Stomach smooth muscle (tissue), 2 donors: ENCODE measurements at regions not wholly inside any gene's neighbourhood (a gene's known extent, or its start where the extent isn't known, plus 50 kb on each side); places are given as distances from the start of the nearest gene placed in this dataset.

Source experiments
- H3K27ac ChIP-seq: one replicate; pipeline ENCODE4 v1.7.0; 2013; ENCODE audit warnings: mild to moderate bottlenecking, low read length, inconsistent platforms
- H3K27me3 ChIP-seq, 2 donors: one replicate each; pipeline ENCODE4 v1.7.0; 2013; ENCODE audit warnings: low read length in 2 of 2; ENCODE audit not compliant: insufficient read depth in 2 of 2, control insufficient read depth in 1 of 2
- H3K36me3 ChIP-seq, 2 donors: one replicate each; pipeline ENCODE4 v1.7.0; 2013; ENCODE audit warnings: low read length in 2 of 2; ENCODE audit not compliant: control insufficient read depth in 2 of 2, insufficient read depth in 2 of 2
- H3K4me1 ChIP-seq: one replicate; pipeline ENCODE4 v1.7.0; 2013; ENCODE audit warnings: low read length; ENCODE audit not compliant: control insufficient read depth, insufficient read depth
- H3K4me3 ChIP-seq, 2 donors: one replicate each; pipeline ENCODE4 v1.7.0; 2013; ENCODE audit warnings: low read length in 2 of 2
- H3K9ac ChIP-seq, 2 donors: one replicate each; pipeline ENCODE4 v1.7.0; 2013; ENCODE audit warnings: low read length in 2 of 2, mild to moderate bottlenecking in 1 of 2
- H3K9me3 ChIP-seq, 2 donors: one replicate each; pipeline ENCODE4 v1.7.0; 2013; ENCODE audit warnings: low read length in 2 of 2; ENCODE audit not compliant: control insufficient read depth in 2 of 2
- donor health status: healthy.
- donor health status: Pancreatic carcinoma.

DNA sequence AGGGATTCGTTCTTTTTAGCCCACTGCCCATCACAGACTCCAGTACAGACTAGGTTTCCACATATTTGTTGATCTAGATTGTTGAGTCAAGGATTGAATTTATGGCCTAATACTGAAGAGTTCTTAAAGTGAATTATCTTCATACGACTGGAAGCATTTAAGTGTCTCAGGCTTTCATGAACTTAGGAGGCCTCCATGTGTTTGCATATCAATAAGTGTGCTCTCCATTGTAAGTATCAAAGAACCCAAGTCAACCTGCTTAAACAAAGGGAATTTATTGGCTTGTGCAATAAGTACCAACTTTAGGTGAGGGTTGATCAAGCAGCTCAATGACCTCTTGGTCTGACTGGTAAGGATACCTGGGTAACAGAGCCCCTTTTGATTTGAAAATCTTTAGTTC lies 382.1 kb downstream of the PDCD6IP start:
- H3K36me3 ChIP-seq: no peaks in the 10 kb centered on the region

GRCh38 chr3:34183114-34183513 lies 384.7 kb downstream of the PDCD6IP start:
- Histone ChIP-seq H3K4me1 (no peaks in the 10 kb centered on the region), H3K9ac (no peak overlapping the region)

More for the DNA sequence above, 382.1 kb downstream of the PDCD6IP start:
- no peak overlapping the region for H3K4me3 ChIP-seq
- H3K27me3 ChIP-seq: no peaks in the 10 kb centered on the region
- H3K27ac ChIP-seq: no peak overlapping the region
- no peak overlapping the region for H3K9ac ChIP-seq
- no peaks in the 10 kb centered on the region for H3K9me3 ChIP-seq
- H3K4me1 ChIP-seq: no peaks in the 10 kb centered on the region

DNA sequence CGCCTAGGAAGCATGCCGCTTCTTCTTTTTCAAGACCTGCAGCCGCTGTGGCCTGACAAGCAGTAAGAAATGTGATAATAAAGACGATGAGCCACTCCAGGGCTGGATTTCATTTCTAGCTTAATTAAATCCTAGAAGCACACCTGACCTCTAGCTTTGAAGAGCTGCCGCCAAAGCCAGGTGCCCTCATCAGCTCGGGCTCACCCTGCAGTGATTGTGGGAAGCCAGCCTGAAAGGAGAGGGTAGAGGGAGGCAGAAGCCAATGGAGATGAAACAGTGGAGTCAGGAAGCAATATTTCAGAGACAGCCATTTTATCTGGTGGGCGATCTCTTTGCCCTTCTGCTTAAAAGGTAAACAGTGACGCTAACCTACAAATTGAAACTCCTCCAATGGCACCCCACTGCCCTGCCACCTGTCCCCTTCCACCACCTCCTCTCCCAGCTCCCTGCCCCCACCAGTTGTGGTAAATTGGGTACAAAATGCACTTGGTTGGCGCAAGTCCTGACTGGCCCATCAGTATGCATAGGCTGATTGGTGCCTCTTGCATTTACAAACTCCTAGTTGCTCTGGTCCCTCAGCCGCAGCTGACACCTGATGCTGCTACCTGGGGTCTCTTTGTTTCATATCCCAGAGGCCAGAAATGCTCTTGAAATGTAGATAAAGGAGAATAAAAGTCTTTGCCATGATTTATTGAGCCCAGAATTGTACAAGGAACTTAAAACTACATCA lies 385.3 kb downstream of the PDCD6IP start:
- no peaks in the 10 kb centered on the region for H3K27me3 ChIP-seq
- H3K9ac ChIP-seq: no peak overlapping the region
- no peaks in the 10 kb centered on the region for H3K36me3 ChIP-seq
- H3K4me1 ChIP-seq: no peaks in the 10 kb centered on the region
- H3K9me3 ChIP-seq: no peaks in the 10 kb centered on the region
- H3K4me3 ChIP-seq: no peak overlapping the region
- no peak overlapping the region for H3K27ac ChIP-seq

More at GRCh38 chr3:34183114-34183513, 384.7 kb downstream of the PDCD6IP start:
- H3K36me3 ChIP-seq: no peaks in the 10 kb centered on the region
- no peaks in the 10 kb centered on the region for H3K9me3 ChIP-seq
- H3K27me3 ChIP-seq: no peaks in the 10 kb centered on the region
- no peak overlapping the region for H3K27ac ChIP-seq
- no peak overlapping the region for H3K4me3 ChIP-seq

DNA sequence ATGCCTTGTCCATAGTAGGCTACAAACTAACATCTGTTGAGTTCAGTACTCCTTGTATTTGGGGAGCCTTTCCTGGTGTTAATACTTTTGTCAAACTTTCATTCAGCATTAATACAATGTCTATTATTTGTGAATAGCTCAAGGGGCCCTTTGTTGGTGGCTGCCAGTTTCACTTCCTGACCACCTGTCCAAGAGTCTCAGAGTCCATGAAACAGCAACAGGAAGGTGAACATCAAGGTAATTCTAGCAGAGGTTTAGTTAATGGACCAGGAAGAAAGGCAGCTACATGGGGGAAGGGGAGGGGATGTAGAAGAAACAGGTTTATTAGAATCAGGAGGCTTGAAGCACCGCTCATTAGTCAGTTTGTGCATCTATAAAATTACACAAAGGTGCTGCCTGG lies 386.9 kb downstream of the PDCD6IP start:
- Histone ChIP-seq H3K4me3 (no peak overlapping the region), H3K27me3 (no peaks in the 10 kb centered on the region), H3K4me1 (no peaks in the 10 kb centered on the region), H3K27ac (no peak overlapping the region), H3K9ac (no peak overlapping the region), H3K36me3 (no peaks in the 10 kb centered on the region), H3K9me3 (no peaks in the 10 kb centered on the region)

- Histone ChIP-seq H3K36me3 (no peaks in the 10 kb centered on the region), H3K9me3 (no peaks in the 10 kb centered on the region), H3K4me3 (no peak overlapping the region), H3K9ac (no peak overlapping the region), H3K27ac (no peak overlapping the region), H3K27me3 (no peaks in the 10 kb centered on the region), H3K4me1 (no peaks in the 10 kb centered on the region)
Measured at GRCh38 chr3:34189133-34189532, 390.7 kb downstream of the PDCD6IP start.

DNA sequence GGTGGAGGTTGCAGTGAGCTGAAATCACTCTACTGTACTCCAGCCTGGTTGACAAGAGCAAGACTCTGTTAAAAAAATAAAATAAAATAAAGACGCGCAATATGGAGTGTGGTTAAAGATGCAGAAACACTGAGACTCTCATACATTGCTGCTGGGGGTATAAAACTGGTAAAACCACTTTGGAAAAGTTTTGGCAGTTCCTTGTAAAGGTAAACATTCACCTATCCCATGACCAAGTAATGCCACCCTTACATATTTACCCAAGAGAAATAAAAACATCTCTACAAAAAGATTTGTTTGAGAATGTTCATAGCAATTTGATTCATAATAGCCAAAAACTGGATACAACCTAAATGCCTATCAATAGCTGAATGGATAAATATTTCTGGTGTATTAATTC lies 398.5 kb downstream of the PDCD6IP start:
- Histone ChIP-seq H3K36me3 (no peaks in the 10 kb centered on the region), H3K9ac (no peak overlapping the region), H3K27ac (no peak overlapping the region), H3K9me3 (no peaks in the 10 kb centered on the region), H3K27me3 (no peaks in the 10 kb centered on the region), H3K4me3 (no peak overlapping the region), H3K4me1 (no peaks in the 10 kb centered on the region)

DNA sequence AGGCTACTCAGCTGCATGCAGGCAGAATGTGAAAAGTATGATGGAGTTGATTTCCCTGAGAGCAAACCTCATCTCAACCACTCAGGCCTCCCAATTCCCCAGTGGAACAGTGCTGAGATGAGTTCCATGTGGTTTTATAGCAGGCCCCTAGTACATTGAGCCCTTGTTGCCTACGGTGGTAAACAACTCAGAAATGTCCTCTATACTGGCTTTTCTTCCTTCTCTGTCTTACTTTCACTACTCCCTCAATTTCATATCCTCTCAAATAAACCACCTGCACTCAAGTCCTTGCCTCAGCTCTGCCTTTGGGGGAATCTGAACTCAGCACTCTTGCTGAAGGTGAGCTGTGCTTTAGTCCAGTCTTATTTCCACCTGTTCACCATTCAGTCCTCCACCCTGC lies 399.9 kb downstream of the PDCD6IP start:
- Histone ChIP-seq H3K4me1 (no peaks in the 10 kb centered on the region), H3K9ac (no peak overlapping the region)

DNA sequence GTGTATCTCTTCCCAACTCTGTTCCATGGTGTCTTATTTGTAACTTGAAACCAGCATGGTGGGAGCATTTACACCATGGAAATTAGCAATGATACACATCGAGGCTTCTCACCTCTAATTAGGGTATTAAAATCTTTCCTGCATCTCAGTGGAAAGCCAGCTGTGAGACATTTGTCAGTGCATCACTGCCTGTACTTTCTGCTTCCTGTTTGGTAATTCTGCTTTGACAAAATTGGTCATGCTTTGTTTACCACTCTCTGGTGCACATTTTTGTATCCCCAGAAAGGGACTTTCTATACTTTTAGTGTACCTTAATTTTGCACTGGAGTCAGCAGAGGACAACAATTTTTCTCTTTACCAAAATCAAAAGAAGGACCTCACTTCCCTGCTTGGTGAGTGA lies 402.1 kb downstream of the PDCD6IP start:
- no peak overlapping the region for H3K27ac ChIP-seq
- no peaks in the 10 kb centered on the region for H3K9me3 ChIP-seq
- H3K27me3 ChIP-seq: no peaks in the 10 kb centered on the region
- no peak overlapping the region for H3K9ac ChIP-seq
- no peak overlapping the region for H3K4me3 ChIP-seq
- H3K4me1 ChIP-seq: no peaks in the 10 kb centered on the region
- H3K36me3 ChIP-seq: no peaks in the 10 kb centered on the region

More for the DNA sequence above, 399.9 kb downstream of the PDCD6IP start:
- no peaks in the 10 kb centered on the region for H3K27me3 ChIP-seq
- H3K9me3 ChIP-seq: no peaks in the 10 kb centered on the region
- H3K27ac ChIP-seq: no peak overlapping the region
- H3K36me3 ChIP-seq: no peaks in the 10 kb centered on the region
- no peak overlapping the region for H3K4me3 ChIP-seq

GRCh38 chr3:34202975-34203374 lies 404.5 kb downstream of the PDCD6IP start:
- Histone ChIP-seq H3K27ac (no peak overlapping the region), H3K9ac (no peak overlapping the region), H3K4me3 (no peak overlapping the region), H3K36me3 (no peaks in the 10 kb centered on the region), H3K27me3 (no peaks in the 10 kb centered on the region), H3K4me1 (peaks cover 2% of the 10 kb centered on the region), H3K9me3 (no peaks in the 10 kb centered on the region)

DNA sequence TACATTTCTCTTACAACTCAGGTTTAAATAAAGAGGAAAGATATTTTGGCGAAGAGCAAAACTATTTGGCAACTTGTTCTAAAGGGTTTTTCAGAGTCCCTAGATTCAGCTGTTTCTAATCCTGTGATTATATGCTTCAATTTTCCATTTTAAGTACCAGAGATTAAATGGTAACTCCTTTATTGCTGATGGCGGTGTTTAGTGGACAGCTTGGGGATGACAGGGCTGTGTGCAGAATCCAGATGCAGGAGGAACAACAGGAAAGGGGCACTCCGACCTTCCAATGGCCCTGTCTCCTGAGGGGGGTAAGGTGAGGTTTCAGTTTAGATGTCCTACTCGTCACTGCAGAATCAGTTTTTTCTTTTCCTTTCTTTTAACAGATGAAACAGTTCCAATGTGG lies 405.0 kb downstream of the PDCD6IP start:
- Histone ChIP-seq H3K9ac (no peak overlapping the region), H3K9me3 (no peaks in the 10 kb centered on the region), H3K4me3 (no peak overlapping the region), H3K36me3 (no peaks in the 10 kb centered on the region), H3K27me3 (no peaks in the 10 kb centered on the region), H3K4me1 (peaks cover 6% of the 10 kb centered on the region), H3K27ac (no peak overlapping the region)

- Histone ChIP-seq H3K27ac (no peak overlapping the region), H3K9me3 (no peaks in the 10 kb centered on the region), H3K4me1 (peaks cover 16% of the 10 kb centered on the region)
Measured at GRCh38 chr3:34207002-34207401, 408.6 kb downstream of the PDCD6IP start.

More at GRCh38 chr3:34207002-34207401, 408.6 kb downstream of the PDCD6IP start:
- no peak overlapping the region for H3K4me3 ChIP-seq
- H3K36me3 ChIP-seq: no peaks in the 10 kb centered on the region
- no peak overlapping the region for H3K9ac ChIP-seq
- H3K27me3 ChIP-seq: no peaks in the 10 kb centered on the region
